ENCODE measurements at regions not wholly inside any gene's neighbourhood (a gene's known extent, or its start where the extent isn't known, plus 50 kb on each side); places are given as distances from the start of the nearest gene placed in this dataset.

- Mint-ChIP-seq H3K27ac (no peak overlapping the region), H3K27me3 (ENCODE audit: low read depth, poor library complexity) (peaks cover 4% of the 10 kb centered on the region), H3K4me3 (no peak overlapping the region), H3K9me3 (peaks cover 6% of the 10 kb centered on the region), H3K36me3 (ENCODE audit: low read depth) (no peaks in the 10 kb centered on the region), H3K4me1 (peaks cover 29% of the 10 kb centered on the region)
- DNase-seq = no peak
- no peak for TF ChIP-seq CTCF (IDR thresholded peaks at IDR 0.05)
Observed at GRCh38 chr2:215755641-215756345, 257.6 kb downstream of the MREG start.

- no peak for TF ChIP-seq CTCF (IDR thresholded peaks at IDR 0.05)
- Mint-ChIP-seq H3K4me1 (peaks cover 41% of the 10 kb centered on the region), H3K9me3 (peaks cover 6% of the 10 kb centered on the region), H3K36me3 (ENCODE audit: low read depth) (no peaks in the 10 kb centered on the region), H3K4me3 (no peak overlapping the region), H3K27ac (no peak overlapping the region), H3K27me3 (ENCODE audit: low read depth, poor library complexity) (peaks cover 4% of the 10 kb centered on the region)
- DNase-seq = no peak
Observed at GRCh38 chr2:215754546-215754945, 258.8 kb downstream of the MREG start.

- no peak overlapping the region for H3K4me3 Mint-ChIP-seq
- no peaks in the 10 kb centered on the region for H3K36me3 Mint-ChIP-seq (ENCODE audit: low read depth)
- peaks cover 48% of the 10 kb centered on the region for H3K4me1 Mint-ChIP-seq
- H3K9me3 Mint-ChIP-seq = peaks cover 6% of the 10 kb centered on the region
- DNase-seq = no peak
- no peak for TF ChIP-seq CTCF (IDR thresholded peaks at IDR 0.05)
- H3K27me3 Mint-ChIP-seq (ENCODE audit: low read depth, poor library complexity) = peaks cover 4% of the 10 kb centered on the region
- no peak overlapping the region for H3K27ac Mint-ChIP-seq
Observed at GRCh38 chr2:215753808-215754207, 259.5 kb downstream of the MREG start.

GRCh38 chr2:215752991-215753390 is 260.4 kb downstream of the MREG start:
- H3K27me3 Mint-ChIP-seq (ENCODE audit: low read depth, poor library complexity) = peaks cover 4% of the 10 kb centered on the region
- H3K36me3 Mint-ChIP-seq (ENCODE audit: low read depth) = no peaks in the 10 kb centered on the region
- H3K4me1 Mint-ChIP-seq = peaks cover 54% of the 10 kb centered on the region
- no peak overlapping the region for H3K4me3 Mint-ChIP-seq
- no peak for DNase-seq
- peaks cover 4% of the 10 kb centered on the region for H3K9me3 Mint-ChIP-seq
- no peak for TF ChIP-seq CTCF (IDR thresholded peaks at IDR 0.05)
- no peak overlapping the region for H3K27ac Mint-ChIP-seq

- no peak for TF ChIP-seq CTCF (IDR thresholded peaks at IDR 0.05)
- no peaks in the 10 kb centered on the region for H3K9me3 Mint-ChIP-seq
- H3K36me3 Mint-ChIP-seq (ENCODE audit: low read depth) = no peaks in the 10 kb centered on the region
- H3K4me3 Mint-ChIP-seq = no peak overlapping the region
- H3K27ac Mint-ChIP-seq = no peak overlapping the region
- H3K4me1 Mint-ChIP-seq = peaks cover 54% of the 10 kb centered on the region
- DNase-seq = no peak
- H3K27me3 Mint-ChIP-seq (ENCODE audit: low read depth, poor library complexity) = peaks cover 4% of the 10 kb centered on the region
Observed at GRCh38 chr2:215752436-215752835, 260.9 kb downstream of the MREG start.

GRCh38 chr2:215751911-215752272 is 261.5 kb downstream of the MREG start:
- Mint-ChIP-seq H3K27me3 (ENCODE audit: low read depth, poor library complexity) (peaks cover 4% of the 10 kb centered on the region), H3K36me3 (ENCODE audit: low read depth) (no peaks in the 10 kb centered on the region), H3K4me1 (peaks cover 54% of the 10 kb centered on the region), H3K4me3 (no peak overlapping the region), H3K27ac (peak overlapping the region; percentile 49), H3K9me3 (no peaks in the 10 kb centered on the region)
- no peak for DNase-seq
- TF ChIP-seq CTCF (IDR thresholded peaks at IDR 0.05) = no peak

Data from nephron progenitor cell (in vitro differentiated cells).